ENCODE measurements at regions not wholly inside any gene's neighbourhood (a gene's known extent, or its start where the extent isn't known, plus 50 kb on each side); places are given as distances from the start of the nearest gene placed in this dataset.

DNA sequence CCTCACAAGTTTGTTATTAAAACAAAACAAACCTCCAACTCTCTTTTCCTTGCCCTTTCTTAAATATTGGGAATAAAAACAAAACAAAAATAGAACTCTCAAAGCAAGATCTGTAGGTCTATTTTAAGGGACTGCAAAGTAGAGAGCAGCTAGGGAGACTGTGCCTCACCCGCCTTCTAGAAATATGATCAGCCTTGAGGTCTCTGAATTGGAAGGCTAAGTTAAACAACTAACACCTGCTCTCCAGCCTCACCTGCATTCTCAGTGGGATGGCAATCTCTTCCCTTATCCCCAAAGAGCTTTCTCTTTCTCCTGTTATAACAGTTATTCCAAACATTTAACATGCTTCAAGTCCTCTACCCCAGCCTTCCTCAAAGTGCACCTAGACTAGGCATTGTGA, 75.5 kb upstream of the TNR start:
- DNase-seq (no peak), ATAC-seq (no peak)
- no peak overlapping the region for H3K27ac ChIP-seq
- no peaks in the 10 kb centered on the region for H3K4me1 ChIP-seq
- TF ChIP-seq, protein P1, sequence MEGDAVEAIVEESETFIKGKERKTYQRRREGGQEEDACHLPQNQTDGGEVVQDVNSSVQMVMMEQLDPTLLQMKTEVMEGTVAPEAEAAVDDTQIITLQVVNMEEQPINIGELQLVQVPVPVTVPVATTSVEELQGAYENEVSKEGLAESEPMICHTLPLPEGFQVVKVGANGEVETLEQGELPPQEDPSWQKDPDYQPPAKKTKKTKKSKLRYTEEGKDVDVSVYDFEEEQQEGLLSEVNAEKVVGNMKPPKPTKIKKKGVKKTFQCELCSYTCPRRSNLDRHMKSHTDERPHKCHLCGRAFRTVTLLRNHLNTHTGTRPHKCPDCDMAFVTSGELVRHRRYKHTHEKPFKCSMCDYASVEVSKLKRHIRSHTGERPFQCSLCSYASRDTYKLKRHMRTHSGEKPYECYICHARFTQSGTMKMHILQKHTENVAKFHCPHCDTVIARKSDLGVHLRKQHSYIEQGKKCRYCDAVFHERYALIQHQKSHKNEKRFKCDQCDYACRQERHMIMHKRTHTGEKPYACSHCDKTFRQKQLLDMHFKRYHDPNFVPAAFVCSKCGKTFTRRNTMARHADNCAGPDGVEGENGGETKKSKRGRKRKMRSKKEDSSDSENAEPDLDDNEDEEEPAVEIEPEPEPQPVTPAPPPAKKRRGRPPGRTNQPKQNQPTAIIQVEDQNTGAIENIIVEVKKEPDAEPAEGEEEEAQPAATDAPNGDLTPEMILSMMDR (IDR thresholded peaks at IDR 0.05), result no peak
- H3K27me3 ChIP-seq, result no peaks in the 10 kb centered on the region
- no peaks in the 10 kb centered on the region for H3K36me3 ChIP-seq
- intact Hi-C loops (cut with DNase I), result no loop called here
- no peak overlapping the region for H3K4me3 ChIP-seq
- no peaks in the 10 kb centered on the region for H3K9me3 ChIP-seq

DNA sequence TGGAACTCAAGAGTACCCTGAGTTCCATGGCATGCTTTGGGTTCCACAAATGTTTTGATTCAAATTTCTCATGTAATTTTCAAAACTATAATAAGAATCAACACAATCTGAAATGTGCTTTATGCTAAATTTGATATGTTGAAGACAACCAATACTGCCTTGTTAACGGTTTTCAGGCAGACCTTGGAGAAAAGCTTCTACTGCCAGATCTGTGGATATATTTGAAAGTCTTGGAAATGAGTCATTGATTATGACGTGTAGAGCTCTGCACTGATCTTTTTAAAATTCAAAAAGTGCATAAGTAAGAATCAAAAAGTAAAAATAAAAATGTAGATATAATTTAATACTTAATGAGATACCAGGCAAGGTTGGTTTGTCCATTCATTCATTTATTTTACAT, 74.0 kb upstream of the TNR start:
- no peak for ATAC-seq
- H3K4me1 ChIP-seq, result no peaks in the 10 kb centered on the region
- no peaks in the 10 kb centered on the region for H3K9me3 ChIP-seq
- no peak overlapping the region for H3K4me3 ChIP-seq
- intact Hi-C loops (cut with DNase I), result no loop called here
- TF ChIP-seq, protein P1 (IDR thresholded peaks at IDR 0.05), result no peak
- no peaks in the 10 kb centered on the region for H3K27me3 ChIP-seq
- no peak overlapping the region for H3K27ac ChIP-seq
- DNase-seq, result no peak
- H3K36me3 ChIP-seq, result no peaks in the 10 kb centered on the region

DNA sequence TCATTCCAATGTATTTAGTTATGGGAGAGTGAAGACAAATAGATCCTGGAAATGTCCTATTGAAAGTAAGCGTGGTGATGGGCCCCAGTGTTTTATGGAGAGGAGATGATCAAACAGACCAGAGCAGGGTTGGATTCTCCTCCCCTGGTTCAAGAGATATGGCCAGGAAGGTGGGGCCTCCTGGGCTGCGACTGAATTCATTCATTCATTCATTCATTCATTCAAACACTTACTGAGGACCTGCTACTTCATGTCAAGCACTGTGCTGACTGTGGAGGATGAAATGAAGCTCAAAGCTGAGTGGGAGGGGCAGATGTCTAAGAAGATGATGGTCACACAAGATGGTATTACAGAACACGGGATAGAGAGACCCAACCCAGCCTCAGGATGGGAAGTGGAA, 71.5 kb upstream of the TNR start:
- Histone ChIP-seq H3K27me3 (no peaks in the 10 kb centered on the region), H3K9me3 (no peaks in the 10 kb centered on the region), H3K4me1 (no peaks in the 10 kb centered on the region), H3K4me3 (no peak overlapping the region), H3K27ac (no peak overlapping the region), H3K36me3 (no peaks in the 10 kb centered on the region)
- intact Hi-C loops (cut with DNase I), result no loop called here
- ATAC-seq (no peak), DNase-seq (no peak)
- TF ChIP-seq, protein P1 (IDR thresholded peaks at IDR 0.05), result no peak

DNA sequence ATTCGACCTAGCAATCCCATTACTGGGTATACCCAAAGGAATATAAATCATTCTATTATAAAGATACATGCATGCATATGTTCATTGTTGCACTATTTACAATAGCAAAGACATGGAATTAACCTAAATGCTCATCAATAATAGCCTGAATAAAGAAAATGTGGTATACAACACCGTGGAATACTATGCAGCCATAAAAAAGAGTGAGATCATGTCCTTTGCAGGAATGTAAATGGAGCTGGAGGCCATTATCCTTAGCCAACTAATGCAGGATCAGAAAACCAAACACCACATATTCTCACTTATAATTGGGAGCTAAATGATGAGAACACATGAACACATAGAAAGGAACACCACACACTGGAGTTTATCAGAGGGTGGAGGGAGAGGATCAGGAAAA, 69.5 kb upstream of the TNR start:
- H3K4me1 ChIP-seq, result no peaks in the 10 kb centered on the region
- no peaks in the 10 kb centered on the region for H3K27me3 ChIP-seq
- TF ChIP-seq, protein P1 (IDR thresholded peaks at IDR 0.05), result no peak
- ATAC-seq (no peak), DNase-seq (no peak)
- no peaks in the 10 kb centered on the region for H3K36me3 ChIP-seq
- no peaks in the 10 kb centered on the region for H3K9me3 ChIP-seq
- intact Hi-C loops (cut with DNase I), result no loop called here
- H3K27ac ChIP-seq, result no peak overlapping the region
- no peak overlapping the region for H3K4me3 ChIP-seq

DNA sequence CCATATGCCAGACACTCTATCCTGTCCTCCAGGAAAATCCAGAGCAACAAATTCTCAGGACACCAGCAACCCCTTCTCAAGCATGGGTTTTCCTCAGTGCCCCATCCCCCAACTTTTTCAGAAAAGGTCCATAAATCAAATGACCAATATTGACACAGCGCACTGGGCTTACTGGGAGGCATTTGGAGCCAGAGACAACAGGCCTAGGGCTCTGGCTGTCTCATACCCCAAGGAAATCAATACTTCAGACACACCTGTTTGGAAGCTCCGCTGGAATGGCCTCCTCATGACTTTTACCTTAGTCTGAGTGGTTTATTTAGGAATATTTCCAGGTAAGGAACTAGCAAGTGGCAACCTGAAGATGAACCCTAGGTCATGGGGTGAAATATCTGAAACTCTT, 66.9 kb upstream of the TNR start:
- intact Hi-C loops (cut with DNase I), result no loop called here
- H3K9me3 ChIP-seq, result no peaks in the 10 kb centered on the region
- TF ChIP-seq, protein P1 (IDR thresholded peaks at IDR 0.05), result no peak
- H3K4me1 ChIP-seq, result no peaks in the 10 kb centered on the region
- no peak overlapping the region for H3K27ac ChIP-seq
- DNase-seq, result no peak
- H3K4me3 ChIP-seq, result no peak overlapping the region
- H3K36me3 ChIP-seq, result no peaks in the 10 kb centered on the region
- no peaks in the 10 kb centered on the region for H3K27me3 ChIP-seq
- no peak for ATAC-seq

DNA sequence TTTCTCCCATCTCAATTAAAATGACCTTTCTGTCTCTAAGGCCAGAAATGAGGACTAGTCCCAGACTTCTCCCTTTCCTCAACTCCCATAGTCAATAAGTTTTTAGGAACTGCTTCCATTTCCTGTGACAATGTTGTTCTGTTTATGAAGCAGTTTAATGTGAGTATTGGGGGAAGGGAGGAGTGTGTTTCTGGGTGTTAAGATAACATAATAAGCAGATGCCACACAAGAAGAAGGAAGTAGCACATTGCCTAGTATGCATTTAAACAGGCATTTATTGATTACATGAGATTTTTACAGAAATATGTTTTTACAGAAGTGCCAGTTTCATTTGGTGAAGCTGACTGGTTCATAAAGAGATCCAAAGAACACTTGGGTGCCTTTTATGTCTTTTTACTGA, 65.6 kb upstream of the TNR start:
- intact Hi-C loops (cut with DNase I), result no loop called here
- H3K27ac ChIP-seq, result no peak overlapping the region
- no peaks in the 10 kb centered on the region for H3K27me3 ChIP-seq
- no peaks in the 10 kb centered on the region for H3K4me1 ChIP-seq
- H3K9me3 ChIP-seq, result no peaks in the 10 kb centered on the region
- TF ChIP-seq, protein P1 (IDR thresholded peaks at IDR 0.05), result no peak
- DNase-seq (no peak), ATAC-seq (no peak)
- H3K36me3 ChIP-seq, result no peaks in the 10 kb centered on the region
- H3K4me3 ChIP-seq, result no peak overlapping the region
